Endothelial cell (in vitro differentiated cells): ENCODE measurements at regions not wholly inside any gene's neighbourhood (a gene's known extent, or its start where the extent isn't known, plus 50 kb on each side); places are given as distances from the start of the nearest gene placed in this dataset.
"Not testable (repeated sequence)": the region's sequence is repeated elsewhere in the genome, so short reads cannot be mapped to it uniquely, and the experiment has no call there.

Experiments used
- DNase-seq: peaks from one replicate; pipeline ENCODE4 v3.0.0; 2021; ENCODE audit warnings: low spot score
- H3K27ac Mint-ChIP-seq: one replicate; pipeline ENCODE4 v1.8.0; 2021; ENCODE audit warnings: mixed read lengths, inconsistent platforms; ENCODE audit not compliant: unreplicated experiment
- H3K27me3 Mint-ChIP-seq: one replicate; pipeline ENCODE4 v1.8.0; 2021; ENCODE audit warnings: mild to moderate bottlenecking, moderate library complexity, mixed read lengths, inconsistent platforms; ENCODE audit not compliant: unreplicated experiment
- H3K36me3 Mint-ChIP-seq: one replicate; pipeline ENCODE4 v1.8.0; 2021; ENCODE audit warnings: mild to moderate bottlenecking, low read depth, mixed read lengths, inconsistent platforms; ENCODE audit not compliant: unreplicated experiment
- H3K4me1 Mint-ChIP-seq: one replicate; pipeline ENCODE4 v1.8.0; 2021; ENCODE audit warnings: mild to moderate bottlenecking, mixed read lengths, inconsistent platforms; ENCODE audit not compliant: unreplicated experiment
- H3K4me3 Mint-ChIP-seq: one replicate; pipeline ENCODE4 v1.8.0; 2021; ENCODE audit warnings: mild to moderate bottlenecking, mixed read lengths, inconsistent platforms; ENCODE audit not compliant: unreplicated experiment
- H3K9me3 Mint-ChIP-seq: one replicate; pipeline ENCODE4 v1.8.0; 2021; ENCODE audit warnings: mixed read lengths, inconsistent platforms; ENCODE audit not compliant: unreplicated experiment
- TF ChIP-seq, protein P1 (sequence below): fragments of 200-600 bp; sonication (generic); IDR thresholded peaks from one replicate; pipeline ENCODE4 v1.5.0; 2021; ENCODE audit warnings: antibody characterized with exemption; ENCODE audit not compliant: unreplicated experiment

DNA sequence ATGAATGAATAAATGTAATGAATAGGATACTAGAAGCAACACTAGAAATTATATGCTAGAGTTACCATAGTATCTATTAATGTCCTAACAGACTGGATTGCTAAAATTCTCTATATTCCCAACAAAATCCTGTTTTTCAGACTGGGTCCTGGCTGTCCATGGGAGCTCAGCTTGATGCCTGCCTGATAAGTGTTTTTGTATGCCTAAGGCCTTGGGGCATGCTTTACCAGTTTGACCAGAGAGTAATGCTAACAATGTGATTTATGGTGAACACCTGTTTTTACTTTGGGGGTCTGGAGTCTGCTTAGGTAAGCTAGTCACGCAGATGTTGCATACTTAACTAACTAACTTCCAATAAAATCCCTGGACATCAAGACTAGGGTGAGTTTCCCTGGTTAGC is 318.8 kb upstream of the DEPDC1 start:
- no peak for DNase-seq
- no peaks in the 10 kb centered on the region for H3K36me3 Mint-ChIP-seq
- TF ChIP-seq, protein P1, sequence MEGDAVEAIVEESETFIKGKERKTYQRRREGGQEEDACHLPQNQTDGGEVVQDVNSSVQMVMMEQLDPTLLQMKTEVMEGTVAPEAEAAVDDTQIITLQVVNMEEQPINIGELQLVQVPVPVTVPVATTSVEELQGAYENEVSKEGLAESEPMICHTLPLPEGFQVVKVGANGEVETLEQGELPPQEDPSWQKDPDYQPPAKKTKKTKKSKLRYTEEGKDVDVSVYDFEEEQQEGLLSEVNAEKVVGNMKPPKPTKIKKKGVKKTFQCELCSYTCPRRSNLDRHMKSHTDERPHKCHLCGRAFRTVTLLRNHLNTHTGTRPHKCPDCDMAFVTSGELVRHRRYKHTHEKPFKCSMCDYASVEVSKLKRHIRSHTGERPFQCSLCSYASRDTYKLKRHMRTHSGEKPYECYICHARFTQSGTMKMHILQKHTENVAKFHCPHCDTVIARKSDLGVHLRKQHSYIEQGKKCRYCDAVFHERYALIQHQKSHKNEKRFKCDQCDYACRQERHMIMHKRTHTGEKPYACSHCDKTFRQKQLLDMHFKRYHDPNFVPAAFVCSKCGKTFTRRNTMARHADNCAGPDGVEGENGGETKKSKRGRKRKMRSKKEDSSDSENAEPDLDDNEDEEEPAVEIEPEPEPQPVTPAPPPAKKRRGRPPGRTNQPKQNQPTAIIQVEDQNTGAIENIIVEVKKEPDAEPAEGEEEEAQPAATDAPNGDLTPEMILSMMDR = no peak
- no peaks in the 10 kb centered on the region for H3K27me3 Mint-ChIP-seq
- peaks cover 15% of the 10 kb centered on the region for H3K4me1 Mint-ChIP-seq
- no peak overlapping the region for H3K27ac Mint-ChIP-seq
- no peak overlapping the region for H3K4me3 Mint-ChIP-seq
- H3K9me3 Mint-ChIP-seq = no peaks in the 10 kb centered on the region

DNA sequence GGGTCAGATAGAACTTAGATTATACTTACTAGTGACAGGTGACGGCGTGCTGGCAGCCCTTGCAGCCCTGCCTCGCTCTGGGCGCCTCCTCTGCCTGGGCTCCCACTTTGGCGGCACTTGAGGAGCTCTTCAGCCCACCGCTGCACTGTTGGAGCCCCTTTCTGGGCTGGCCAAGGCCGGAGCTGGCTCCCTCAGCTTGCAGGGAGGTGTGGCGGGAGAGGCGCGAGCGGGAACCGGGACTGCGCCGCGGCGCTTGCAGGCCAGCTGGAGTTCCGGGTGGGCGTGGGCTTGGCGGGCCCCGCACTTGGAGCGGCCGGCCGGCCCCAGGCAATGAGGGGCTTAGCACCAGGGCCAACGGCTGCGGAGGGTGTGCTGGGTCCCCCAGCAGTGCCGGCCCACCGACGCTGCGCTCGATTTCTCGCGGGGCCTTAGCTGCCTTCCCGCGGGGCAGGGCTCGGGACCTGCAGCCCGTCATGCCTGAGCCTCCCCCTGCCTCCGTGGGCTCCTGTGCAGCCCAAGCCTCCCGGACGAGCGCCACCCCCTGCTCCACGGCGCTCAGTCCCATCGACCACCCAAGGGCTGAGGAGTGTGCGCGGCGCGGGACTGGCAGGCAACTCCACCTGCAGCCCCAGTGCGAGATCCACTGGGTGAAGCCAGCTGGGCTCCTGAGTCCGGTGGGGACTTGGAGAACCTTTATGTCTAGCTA is 320.8 kb upstream of the DEPDC1 start:
- H3K4me3 Mint-ChIP-seq, H3K9me3 Mint-ChIP-seq, DNase-seq, H3K27ac Mint-ChIP-seq, H3K36me3 Mint-ChIP-seq, H3K27me3 Mint-ChIP-seq: not testable (repeated sequence)
- H3K4me1 Mint-ChIP-seq = peaks cover 15% of the 10 kb centered on the region

DNA sequence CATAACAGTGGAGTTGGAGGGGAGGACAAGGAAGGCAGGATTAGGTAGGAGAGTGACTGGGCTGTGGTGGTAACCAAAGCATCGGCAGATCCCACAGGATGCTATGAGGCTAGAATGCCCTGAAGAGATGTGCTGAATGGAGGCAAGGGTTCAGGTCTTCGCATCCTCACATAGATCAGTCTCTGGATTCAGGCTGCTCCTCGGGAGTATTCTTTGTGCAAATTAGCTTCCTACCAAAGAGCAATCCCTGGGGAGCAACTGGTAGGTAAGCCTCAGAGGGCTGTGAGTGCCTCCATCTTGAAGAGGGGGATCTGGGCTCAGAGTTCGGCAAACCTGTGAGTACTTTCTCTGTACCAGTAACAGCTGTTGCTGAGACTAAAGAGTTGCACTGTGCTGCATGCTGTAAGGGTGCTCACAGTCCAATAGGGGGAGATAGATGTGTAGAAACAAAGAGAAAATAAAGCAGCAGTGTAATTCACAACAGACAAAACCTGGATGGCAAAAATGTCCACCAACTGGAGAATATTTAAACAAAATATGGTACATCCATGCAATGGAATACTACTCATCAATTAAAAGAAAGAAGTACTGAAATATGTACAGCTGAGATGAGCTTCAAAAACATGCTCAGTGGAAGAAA is 322.4 kb upstream of the DEPDC1 start:
- peak; percentile 18 for DNase-seq
- H3K27ac Mint-ChIP-seq = no peak overlapping the region
- no peaks in the 10 kb centered on the region for H3K27me3 Mint-ChIP-seq
- TF ChIP-seq, protein P1 = peak; percentile 26
- no peak overlapping the region for H3K4me3 Mint-ChIP-seq
- H3K4me1 Mint-ChIP-seq = peaks cover 7% of the 10 kb centered on the region
- H3K36me3 Mint-ChIP-seq = no peaks in the 10 kb centered on the region
- H3K9me3 Mint-ChIP-seq = no peaks in the 10 kb centered on the region

DNA sequence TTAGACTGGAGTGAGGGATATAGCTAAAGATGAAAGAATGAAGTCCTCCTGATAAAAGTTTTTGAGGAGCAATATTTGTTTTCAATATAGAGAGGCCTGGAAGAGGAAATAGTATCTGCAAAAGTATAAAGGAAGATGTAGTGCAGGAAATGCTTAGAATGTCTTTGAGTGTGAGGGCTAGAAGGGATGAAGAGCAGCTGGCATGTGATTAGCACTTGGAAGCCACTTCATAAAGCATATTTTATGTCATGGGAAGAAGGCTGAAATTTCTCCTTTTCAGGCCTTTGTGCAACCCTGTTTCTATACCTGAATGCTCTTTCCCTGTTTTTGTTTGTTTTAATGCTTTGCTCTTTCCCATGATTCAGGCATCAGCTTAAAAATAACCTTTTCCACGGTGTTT is 323.3 kb upstream of the DEPDC1 start:
- no peak for DNase-seq
- Mint-ChIP-seq H3K36me3 (no peaks in the 10 kb centered on the region), H3K27me3 (no peaks in the 10 kb centered on the region), H3K4me1 (no peaks in the 10 kb centered on the region), H3K9me3 (no peaks in the 10 kb centered on the region), H3K4me3 (no peak overlapping the region), H3K27ac (no peak overlapping the region)
- TF ChIP-seq, protein P1 = no peak

DNA sequence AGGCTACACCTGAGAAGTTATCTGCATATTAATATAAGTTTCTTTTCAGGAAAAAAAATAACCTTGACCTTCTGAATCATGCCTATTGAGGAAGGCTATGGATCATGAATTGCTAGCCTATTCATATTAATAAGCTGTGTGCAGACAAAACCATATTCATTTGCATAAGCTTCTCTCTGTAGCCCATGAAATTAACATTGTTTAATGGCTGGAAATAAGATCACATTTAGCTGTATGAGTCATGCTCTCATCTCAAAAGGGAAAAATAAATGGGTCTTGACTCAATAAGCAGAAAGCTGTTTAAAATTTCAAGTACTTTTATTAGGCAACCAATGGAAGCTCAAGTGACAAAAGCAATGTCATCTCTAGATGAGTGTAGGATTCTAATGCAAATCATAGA is 330.0 kb upstream of the DEPDC1 start:
- Mint-ChIP-seq H3K27me3 (no peaks in the 10 kb centered on the region), H3K4me3 (no peak overlapping the region), H3K36me3 (peaks cover 6% of the 10 kb centered on the region), H3K27ac (no peak overlapping the region), H3K4me1 (no peaks in the 10 kb centered on the region), H3K9me3 (no peaks in the 10 kb centered on the region)
- TF ChIP-seq, protein P1 = no peak
- no peak for DNase-seq
